Mesenchymal stem cell (in vitro differentiated cells and primary cell): ENCODE measurements at regions not wholly inside any gene's neighbourhood (a gene's known extent, or its start where the extent isn't known, plus 50 kb on each side); places are given as distances from the start of the nearest gene placed in this dataset.

Experiments
- DNase-seq: peaks from one replicate; pipeline ENCODE4 v3.0.0-alpha.2; 2013
- H2AFZ ChIP-seq: one replicate; pipeline ENCODE4 v1.6.1; 2013; ENCODE audit warnings: low read depth, mild to moderate bottlenecking, control low read depth, inconsistent platforms, low read length, moderate library complexity
- H2AK5ac ChIP-seq: 2 replicates; pipeline ENCODE4 v1.6.1; 2013; ENCODE audit warnings: low read length, moderate library complexity, mild to moderate bottlenecking, inconsistent platforms; ENCODE audit not compliant: severe bottlenecking
- H2BK120ac ChIP-seq: one replicate; pipeline ENCODE4 v1.6.1; 2013; ENCODE audit warnings: low read depth, mild to moderate bottlenecking, inconsistent platforms, low read length, moderate library complexity
- H2BK12ac ChIP-seq, 2 experiments: one replicate each; pipeline ENCODE4 v1.6.1; 2013; ENCODE audit warnings: inconsistent platforms in 2 of 2, low read length in 2 of 2, mild to moderate bottlenecking in 2 of 2, moderate library complexity in 2 of 2, control low read depth in 1 of 2
- H2BK15ac ChIP-seq: one replicate; pipeline ENCODE4 v1.6.1; 2013; ENCODE audit warnings: mild to moderate bottlenecking, low read depth, inconsistent platforms; ENCODE audit not compliant: poor library complexity, severe bottlenecking
- H2BK5ac ChIP-seq: 2 replicates; pipeline ENCODE4 v1.6.1; 2013; ENCODE audit warnings: low read depth, mild to moderate bottlenecking, low read length, control low read depth, inconsistent platforms; ENCODE audit not compliant: poor library complexity, severe bottlenecking
- H3K14ac ChIP-seq, 2 experiments: one replicate each; pipeline ENCODE4 v1.6.1; 2013; ENCODE audit warnings: inconsistent platforms in 2 of 2, low read length in 2 of 2, control low read depth in 1 of 2, mild to moderate bottlenecking in 1 of 2, moderate library complexity in 1 of 2
- H3K18ac ChIP-seq, 2 experiments: one replicate each; pipeline ENCODE4 v1.6.1; 2013; ENCODE audit warnings: inconsistent platforms in 2 of 2, low read length in 2 of 2, control low read depth in 1 of 2, low read depth in 1 of 2, mild to moderate bottlenecking in 1 of 2
- H3K23ac ChIP-seq, 2 experiments: one replicate each; pipeline ENCODE4 v1.6.1; 2013; ENCODE audit warnings: inconsistent platforms in 2 of 2, low read length in 2 of 2, mild to moderate bottlenecking in 2 of 2, moderate library complexity in 2 of 2, control low read depth in 1 of 2
- H3K27ac ChIP-seq: 2 replicates; pipeline ENCODE4 v1.5.1; 2013; ENCODE audit warnings: mild to moderate bottlenecking, moderate library complexity, low read length, control low read depth, inconsistent platforms; ENCODE audit not compliant: poor library complexity, severe bottlenecking
- H3K27me3 ChIP-seq, 2 experiments: 2 replicates each; pipeline versions ENCODE4 v1.6.1 to v1.7.0; 2013; ENCODE audit warnings: low read length in 2 of 2, mild to moderate bottlenecking in 2 of 2, moderate library complexity in 2 of 2, control low read depth in 1 of 2, inconsistent platforms in 1 of 2; ENCODE audit not compliant: control insufficient read depth in 1 of 2, insufficient read depth in 1 of 2
- H3K36me3 ChIP-seq, 2 experiments: 2 replicates each; pipeline versions ENCODE4 v1.6.1 to v1.7.0; 2013; ENCODE audit warnings: low read length in 2 of 2, control low read depth in 1 of 2, inconsistent platforms in 1 of 2, low read depth in 1 of 2, mild to moderate bottlenecking in 1 of 2; ENCODE audit not compliant: insufficient read depth in 2 of 2, control insufficient read depth in 1 of 2
- H3K4ac ChIP-seq, 2 experiments: one replicate each; pipeline ENCODE4 v1.6.1; 2013; ENCODE audit warnings: inconsistent platforms in 2 of 2, low read length in 2 of 2, mild to moderate bottlenecking in 2 of 2, moderate library complexity in 2 of 2, control low read depth in 1 of 2, low read depth in 1 of 2
- H3K4me1 ChIP-seq: 2 replicates; pipeline ENCODE4 v1.6.1; 2013; ENCODE audit warnings: low read depth, low read length, control low read depth; ENCODE audit not compliant: control insufficient read depth, insufficient read depth
- H3K4me2 ChIP-seq: 2 replicates; pipeline ENCODE4 v1.6.1; 2013; ENCODE audit warnings: low read length, mild to moderate bottlenecking, inconsistent platforms; ENCODE audit not compliant: poor library complexity, severe bottlenecking
- H3K4me3 ChIP-seq, 2 experiments: 2 replicates each; pipeline versions ENCODE4 v1.5.1 to v1.7.0; 2013; ENCODE audit warnings: low read length in 2 of 2, mild to moderate bottlenecking in 2 of 2, control low read depth in 1 of 2, low read depth in 1 of 2; ENCODE audit not compliant: insufficient read depth in 1 of 2
- H3K79me1 ChIP-seq: replicated peaks from 2 replicates; pipeline ENCODE4 v1.6.1; 2013; ENCODE audit warnings: mild to moderate bottlenecking, control low read depth, low read length, inconsistent platforms; ENCODE audit not compliant: poor library complexity, severe bottlenecking
- H3K9ac ChIP-seq: 2 replicates; pipeline ENCODE4 v1.7.0; 2013; ENCODE audit warnings: mild to moderate bottlenecking, low read length, moderate library complexity
- H3K9me3 ChIP-seq: 2 replicates; pipeline ENCODE4 v1.7.0; 2013; ENCODE audit warnings: mild to moderate bottlenecking, low read length; ENCODE audit not compliant: control insufficient read depth
- H4K8ac ChIP-seq: one replicate; pipeline ENCODE4 v1.6.1; 2013; ENCODE audit warnings: inconsistent platforms, mild to moderate bottlenecking, low read length, moderate library complexity
- H4K91ac ChIP-seq: one replicate; pipeline ENCODE4 v1.6.1; 2013; ENCODE audit warnings: mild to moderate bottlenecking, low read length, inconsistent platforms
- WGBS: methylation state at CpG from one replicate; pipeline ENCODE4 v1.1.7; 2013; ENCODE audit warnings: mixed read lengths; 5-methylcytosine and 5-hydroxymethylcytosine counted together

GRCh38 chr7:17489961-17490360, 191.5 kb downstream of the AHR start:
- no peak overlapping the region for H4K8ac ChIP-seq
- H2AK5ac ChIP-seq: no peak overlapping the region
- H3K9ac ChIP-seq: no peak overlapping the region
- no peak overlapping the region for H2AFZ ChIP-seq
- H3K4me2 ChIP-seq: no peak overlapping the region
- no peak overlapping the region for H3K4ac ChIP-seq
- H3K36me3 ChIP-seq: no peaks in the 10 kb centered on the region
- H3K14ac ChIP-seq: no peak overlapping the region
- H3K9me3 ChIP-seq: no peaks in the 10 kb centered on the region
- H2BK120ac ChIP-seq: no peak overlapping the region
- H2BK15ac ChIP-seq: no peak overlapping the region
- no peak overlapping the region for H3K18ac ChIP-seq
- H3K4me3 ChIP-seq: no peak overlapping the region
- H3K23ac ChIP-seq: no peak overlapping the region
- H3K27ac ChIP-seq: no peak overlapping the region
- DNase-seq: no peak
- no peak overlapping the region for H2BK5ac ChIP-seq
- H3K79me1 ChIP-seq: peaks cover 20% of the 10 kb centered on the region
- no peaks in the 10 kb centered on the region for H3K27me3 ChIP-seq
- H4K91ac ChIP-seq: no peak overlapping the region
- 38% methylated on average over 1 of the region's 4 CpGs for WGBS
- H3K4me1 ChIP-seq: no peaks in the 10 kb centered on the region
- H2BK12ac ChIP-seq: no peak overlapping the region

DNA sequence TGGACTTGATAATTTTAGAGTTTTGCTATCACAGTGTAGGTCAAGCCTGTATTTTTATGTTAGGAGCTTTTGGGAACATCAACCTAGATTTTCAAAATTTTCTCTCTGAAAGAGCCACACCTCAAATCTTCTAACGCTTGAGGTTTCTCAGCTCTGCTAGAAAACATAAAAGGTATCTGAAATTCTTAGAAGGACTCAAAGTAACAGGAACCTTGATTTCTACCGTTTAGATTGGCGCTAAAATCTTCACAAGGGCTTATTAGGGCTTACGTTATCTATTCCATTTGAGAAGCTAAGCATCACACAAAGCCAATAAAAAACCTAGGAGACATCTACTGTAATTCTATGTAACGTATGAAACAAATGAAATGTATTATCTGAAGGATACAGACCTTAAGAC, 192.4 kb downstream of the AHR start:
- Histone ChIP-seq H2AFZ (no peak overlapping the region), H3K27me3 (no peaks in the 10 kb centered on the region), H2BK5ac (no peak overlapping the region), H2BK15ac (no peak overlapping the region), H3K9ac (no peak overlapping the region), H3K4me2 (no peak overlapping the region), H4K91ac (no peak overlapping the region), H3K79me1 (peaks cover 19% of the 10 kb centered on the region), H3K4me3 (no peak overlapping the region), H3K36me3 (no peaks in the 10 kb centered on the region), H3K23ac (no peak overlapping the region), H3K4ac (no peak overlapping the region), H2AK5ac (no peak overlapping the region), H2BK120ac (no peak overlapping the region), H3K18ac (no peak overlapping the region), H3K9me3 (no peaks in the 10 kb centered on the region), H3K27ac (no peak overlapping the region), H4K8ac (no peak overlapping the region), H3K4me1 (no peaks in the 10 kb centered on the region), H2BK12ac (no peak overlapping the region), H3K14ac (no peak overlapping the region)
- DNase-seq: no peak
- 88% methylated on average over 4 of the region's 5 CpGs for WGBS

GRCh38 chr7:17492437-17492836, 194.0 kb downstream of the AHR start:
- H3K4ac ChIP-seq: no peak overlapping the region
- no peak overlapping the region for H2AFZ ChIP-seq
- H3K23ac ChIP-seq: no peak overlapping the region
- H2BK120ac ChIP-seq: no peak overlapping the region
- H2BK12ac ChIP-seq: no peak overlapping the region
- H3K9me3 ChIP-seq: no peaks in the 10 kb centered on the region
- no peaks in the 10 kb centered on the region for H3K27me3 ChIP-seq
- H3K4me1 ChIP-seq: no peaks in the 10 kb centered on the region
- 100% methylated on average over 4 of the region's 4 CpGs for WGBS
- H3K36me3 ChIP-seq: no peaks in the 10 kb centered on the region
- no peak overlapping the region for H2BK15ac ChIP-seq
- DNase-seq: no peak
- no peak overlapping the region for H3K4me3 ChIP-seq
- H3K14ac ChIP-seq: no peak overlapping the region
- no peak overlapping the region for H3K9ac ChIP-seq
- peaks cover 22% of the 10 kb centered on the region for H3K79me1 ChIP-seq
- no peak overlapping the region for H2AK5ac ChIP-seq
- H3K4me2 ChIP-seq: no peak overlapping the region
- no peak overlapping the region for H4K91ac ChIP-seq
- H3K27ac ChIP-seq: no peak overlapping the region
- H4K8ac ChIP-seq: no peak overlapping the region
- no peak overlapping the region for H2BK5ac ChIP-seq
- no peak overlapping the region for H3K18ac ChIP-seq

DNA sequence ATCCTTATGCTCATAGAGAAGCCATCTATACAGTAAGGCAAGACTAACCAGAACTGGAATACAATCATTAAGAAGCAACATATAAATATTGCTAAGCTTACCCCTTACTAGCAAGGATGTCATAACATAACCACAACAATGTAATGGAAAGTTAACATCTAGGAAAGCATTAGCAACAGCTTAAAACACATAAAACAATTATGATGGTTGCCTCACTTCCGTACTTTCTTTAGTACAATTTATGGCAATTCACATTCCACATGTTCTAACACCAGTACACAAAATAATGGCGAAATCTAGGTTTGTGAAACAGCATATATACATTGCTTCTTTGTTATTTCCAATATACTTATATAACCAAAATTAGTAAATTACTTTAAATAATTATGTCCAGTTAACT, 195.0 kb downstream of the AHR start:
- no peak overlapping the region for H3K9ac ChIP-seq
- H3K27me3 ChIP-seq: no peaks in the 10 kb centered on the region
- no peak overlapping the region for H3K4me3 ChIP-seq
- H2BK120ac ChIP-seq: no peak overlapping the region
- H3K4me2 ChIP-seq: no peak overlapping the region
- no peaks in the 10 kb centered on the region for H3K9me3 ChIP-seq
- no peak for DNase-seq
- H4K91ac ChIP-seq: no peak overlapping the region
- H2BK12ac ChIP-seq: no peak overlapping the region
- H3K14ac ChIP-seq: no peak overlapping the region
- WGBS: 70% methylated on average over 1 of the region's 2 CpGs
- H2AFZ ChIP-seq: no peak overlapping the region
- no peak overlapping the region for H2BK5ac ChIP-seq
- no peak overlapping the region for H3K4ac ChIP-seq
- no peaks in the 10 kb centered on the region for H3K36me3 ChIP-seq
- no peaks in the 10 kb centered on the region for H3K4me1 ChIP-seq
- no peak overlapping the region for H3K27ac ChIP-seq
- no peak overlapping the region for H4K8ac ChIP-seq
- no peak overlapping the region for H3K23ac ChIP-seq
- H3K18ac ChIP-seq: no peak overlapping the region
- H2AK5ac ChIP-seq: no peak overlapping the region
- H2BK15ac ChIP-seq: no peak overlapping the region
- peaks cover 26% of the 10 kb centered on the region for H3K79me1 ChIP-seq
